ENCODE measurements at regions not wholly inside any gene's neighbourhood (a gene's known extent, or its start where the extent isn't known, plus 50 kb on each side); places are given as distances from the start of the nearest gene placed in this dataset.

GRCh38 chr4:77367638-77368037 is 210.6 kb downstream of the CCNG2 start:
- DNase-seq (ENCODE audit: low read depth), result no peak

- DNase-seq (ENCODE audit: low read depth), result no peak
Observed at GRCh38 chr4:77372375-77372774, 215.4 kb downstream of the CCNG2 start.

GRCh38 chr4:77375866-77376607 is 219.0 kb downstream of the CCNG2 start:
- DNase-seq (ENCODE audit: low read depth), result no peak

- no peak for DNase-seq (ENCODE audit: low read depth)
Observed at GRCh38 chr4:77376788-77377460, 219.9 kb downstream of the CCNG2 start.

GRCh38 chr4:77384094-77384493 is 221.5 kb upstream of the CXCL13 start:
- DNase-seq (ENCODE audit: low read depth), result no peak

GRCh38 chr4:77385124-77385969 is 220.3 kb upstream of the CXCL13 start:
- peak; percentile 71 for DNase-seq (ENCODE audit: low read depth)

GRCh38 chr4:77393996-77394395 is 211.6 kb upstream of the CXCL13 start:
- DNase-seq (ENCODE audit: low read depth), result peak; percentile 90

GRCh38 chr4:77395481-77395880 is 210.1 kb upstream of the CXCL13 start:
- peak; percentile 46 for DNase-seq (ENCODE audit: low read depth)

GRCh38 chr4:77398256-77398655 is 207.4 kb upstream of the CXCL13 start:
- DNase-seq (ENCODE audit: low read depth), result peak; percentile 59

- DNase-seq (ENCODE audit: low read depth), result no peak
Observed at GRCh38 chr4:77399831-77400230, 205.8 kb upstream of the CXCL13 start.

GRCh38 chr4:77413766-77414165 is 191.9 kb upstream of the CXCL13 start:
- DNase-seq (ENCODE audit: low read depth), result no peak

GRCh38 chr4:77415689-77416088 is 189.9 kb upstream of the CXCL13 start:
- DNase-seq (ENCODE audit: low read depth), result no peak

GRCh38 chr4:77418333-77418732 is 187.3 kb upstream of the CXCL13 start:
- DNase-seq (ENCODE audit: low read depth), result peak; percentile 55

- DNase-seq (ENCODE audit: low read depth), result no peak
Observed at GRCh38 chr4:77430847-77431246, 174.8 kb upstream of the CXCL13 start.

GRCh38 chr4:77431546-77431945 is 174.1 kb upstream of the CXCL13 start:
- DNase-seq (ENCODE audit: low read depth), result no peak

GRCh38 chr4:77432717-77433417 is 172.8 kb upstream of the CXCL13 start:
- no peak for DNase-seq (ENCODE audit: low read depth)

GRCh38 chr4:77433418-77433733 is 172.2 kb upstream of the CXCL13 start:
- peak; percentile 72 for DNase-seq (ENCODE audit: low read depth)

- no peak for DNase-seq (ENCODE audit: low read depth)
Observed at GRCh38 chr4:77434299-77435092, 171.1 kb upstream of the CXCL13 start.

- DNase-seq (ENCODE audit: low read depth), result no peak
Observed at GRCh38 chr4:77437079-77437478, 168.5 kb upstream of the CXCL13 start.

- no peak for DNase-seq (ENCODE audit: low read depth)
Observed at GRCh38 chr4:77438549-77438948, 167.1 kb upstream of the CXCL13 start.

GRCh38 chr4:77443941-77444340 is 161.7 kb upstream of the CXCL13 start:
- DNase-seq (ENCODE audit: low read depth), result no peak

All from renal cortical epithelial cell (primary cell).